GM12878 (cell line): ENCODE measurements at regions not wholly inside any gene's neighbourhood (a gene's known extent, or its start where the extent isn't known, plus 50 kb on each side); places are given as distances from the start of the nearest gene placed in this dataset.

Experiments
- ATAC-seq: fragments of 200-7000 bp; cut with Tn5 transposase; 3 replicates; pipeline ENCODE4 v1.9.1; 2020; ENCODE audit warnings: mild to moderate bottlenecking, moderate library complexity
- BruUV-seq: library from RNA; stranded (reverse); fragments of 400-500 nt; replicated peaks from 2 replicates; lab custom pipeline; 2021; lab: Mats Ljungman, UMichigan
- CTCF ChIA-PET: fragments of 300-600 bp; sonication (Branson Sonifier 250); formaldehyde crosslinking; extraction: SDS; loops from one replicate; lab custom pipeline; 2021; ENCODE audit warnings: inconsistent platforms; lab: Yijun Ruan, JAX
- POLR2A ChIA-PET: fragments of 350-600 bp; formaldehyde crosslinking; extraction: SDS; loops from one replicate; lab custom pipeline; 2021; ENCODE audit warnings: inconsistent platforms; lab: Charles Lee
- RAD21 ChIA-PET: fragments of 300-600 bp; sonication (Branson Sonifier 250); formaldehyde crosslinking; loops from one replicate; lab custom pipeline; 2023; ENCODE audit warnings: antibody characterized with exemption; ENCODE audit not compliant: unreplicated experiment; lab: Charles Lee
- SMC1A ChIA-PET: fragments of 300-600 bp; sonication (Branson Sonifier 250); formaldehyde crosslinking; loops from one replicate; lab custom pipeline; 2023; ENCODE audit not compliant: unreplicated experiment, uncharacterized antibody; lab: Charles Lee
- DNase-seq: peaks from one replicate; pipeline ENCODE4 v3.0.0-alpha.2; 2011; ENCODE audit warnings: low read depth, low spot score
- FAIRE-seq: peaks from 3 replicates; lab custom pipeline; 2011; peaks lifted over from hg19 to GRCh38; lab: Jason Lieb, UNC
- H2AFZ ChIP-seq: 2 replicates; pipeline ENCODE4 v1.6.0; 2011; ENCODE audit warnings: low read depth, low read length, control low read depth; ENCODE audit not compliant: control insufficient read depth
- H3K27ac ChIP-seq: 2 replicates; pipeline ENCODE4 v1.5.1; 2011; ENCODE audit warnings: control low read depth; ENCODE audit not compliant: control insufficient read depth, insufficient read depth
- H3K27me3 ChIP-seq, 2 experiments: replicated peaks in 1 of 2; 2 replicates each; pipeline versions ENCODE4 v1.6.0 to v1.6.1; 2011; ENCODE audit warnings: low read length in 1 of 2; ENCODE audit not compliant: control insufficient read depth in 2 of 2, insufficient read depth in 2 of 2
- H3K36me3 ChIP-seq, 2 experiments: 2 replicates each; pipeline ENCODE4 v1.5.1; 2011; ENCODE audit warnings: low read length in 1 of 2; ENCODE audit not compliant: control insufficient read depth in 2 of 2, insufficient read depth in 2 of 2
- H3K4me1 ChIP-seq: 2 replicates; pipeline ENCODE4 v1.6.1; 2011; ENCODE audit warnings: mild to moderate bottlenecking, low read length, moderate library complexity, mixed read lengths; ENCODE audit not compliant: control insufficient read depth, insufficient read depth
- H3K4me2 ChIP-seq: 2 replicates; pipeline ENCODE4 v1.6.0; 2011; ENCODE audit warnings: control low read depth; ENCODE audit not compliant: control insufficient read depth, insufficient read depth
- H3K4me3 ChIP-seq: fragments of 200-600 bp; sonication (generic); 2 replicates; pipeline ENCODE4 v1.5.1; 2016
- H3K79me2 ChIP-seq: 2 replicates; pipeline ENCODE4 v1.6.0; 2011; ENCODE audit warnings: low read length; ENCODE audit not compliant: control insufficient read depth, insufficient read depth
- H3K9ac ChIP-seq: 2 replicates; pipeline ENCODE4 v1.8.0; 2011; ENCODE audit warnings: low read length, control low read depth, mixed read lengths; ENCODE audit not compliant: control insufficient read depth, insufficient read depth
- H3K9me3 ChIP-seq: replicated peaks from 3 replicates; pipeline ENCODE4 v1.5.1; 2011; ENCODE audit warnings: mild to moderate bottlenecking, low read length; ENCODE audit not compliant: control insufficient read depth, insufficient read depth
- H4K20me1 ChIP-seq: 2 replicates; pipeline ENCODE4 v1.6.0; 2011; ENCODE audit not compliant: control insufficient read depth, insufficient read depth
- ATF7 ChIP-seq: fragments of 450-650 bp; IDR thresholded peaks from 2 replicates; pipeline ENCODE4 v1.6.1; 2016; ENCODE audit warnings: low read depth, mild to moderate bottlenecking
- CHD2 ChIP-seq: IDR thresholded peaks from 2 replicates; pipeline ENCODE4 v1.6.1; 2011; ENCODE audit warnings: low read depth, low read length, improper control_type of control experiment, borderline replicate concordance
- DPF2 ChIP-seq: fragments of 450-650 bp; IDR thresholded peaks from 2 replicates; pipeline ENCODE4 v1.6.1; 2017; ENCODE audit warnings: mild to moderate bottlenecking
- EED ChIP-seq: sonication (generic); IDR thresholded peaks from 2 replicates; pipeline ENCODE4 v1.6.1; 2016; ENCODE audit warnings: antibody characterized with exemption, low read depth
- KLF5 ChIP-seq: fragments of 450-650 bp; IDR thresholded peaks from 2 replicates; pipeline ENCODE4 v1.6.1; 2014; ENCODE audit warnings: mild to moderate bottlenecking; ENCODE audit not compliant: partially characterized antibody
- WGBS: methylation state at CpG from one replicate; pipeline ENCODE4 v1.1.6; 2016; ENCODE audit warnings: low lambda C conversion rate; ENCODE audit not compliant: insufficient replicate concordance, insufficient coverage; ENCODE audit errors: missing lambda C conversion rate; 5-methylcytosine and 5-hydroxymethylcytosine counted together
- in situ Hi-C: fragments of 300-500 bp; cut with MboI; formaldehyde crosslinking; loops from 9 replicates; pipeline ENCODE4 v1.14.3; 2018; ENCODE audit warnings: mixed read lengths
- intact Hi-C: fragments of 100-400 bp; cut with micrococcal nuclease; formaldehyde crosslinking; loops from one replicate; pipeline ENCODE4 v1.14.2; 2022; ENCODE audit not compliant: unreplicated experiment
- TF ChIP-seq, protein P1 (sequence below), 3 experiments: IDR thresholded peaks in 2 of 3; conservative IDR thresholded peaks in 1 of 3; 2 replicates each; pipeline ENCODE4 v1.5.1; 2011; ENCODE audit warnings: low read depth in 3 of 3, low read length in 3 of 3, mild to moderate bottlenecking in 3 of 3, control low read depth in 2 of 3, moderate library complexity in 2 of 3, inconsistent platforms in 1 of 3, mixed read lengths in 1 of 3; ENCODE audit not compliant: control insufficient read depth in 2 of 3, insufficient read depth in 1 of 3; ENCODE audit errors: extremely low read depth in 1 of 3

DNA sequence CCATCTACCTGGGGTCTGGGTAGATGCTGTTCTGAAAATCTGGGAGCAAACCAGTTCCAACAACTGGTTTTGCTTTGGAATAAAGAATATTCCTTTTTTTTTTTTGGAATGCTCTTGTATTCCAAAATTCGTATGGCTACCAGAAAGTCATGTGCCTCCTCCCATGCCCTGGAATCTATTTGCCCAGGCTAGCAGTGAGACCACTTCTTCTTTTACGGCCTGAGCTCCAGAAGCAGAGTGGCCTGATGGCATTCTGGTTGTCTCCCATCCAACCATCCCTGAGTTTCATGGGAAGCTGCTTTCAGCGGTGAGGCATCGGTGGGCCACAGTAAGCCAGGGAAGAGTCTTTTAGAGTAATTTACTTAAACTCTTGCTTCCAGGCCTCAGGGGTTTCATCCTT is 113.4 kb upstream of the RAB4A start:
- Histone ChIP-seq H3K27me3 (no peaks in the 10 kb centered on the region; a peak in 1 of 4 replicates), H3K79me2 (no peaks in the 10 kb centered on the region), H3K4me1 (no peaks in the 10 kb centered on the region; the same call in 1 of the 2 replicates), H3K4me3 (no peak overlapping the region), H3K4me2 (no peak overlapping the region), H3K36me3 (no peaks in the 10 kb centered on the region), H4K20me1 (no peaks in the 10 kb centered on the region), H3K27ac (no peak overlapping the region), H2AFZ (no peak overlapping the region), H3K9ac (no peak overlapping the region), H3K9me3 (no peaks in the 10 kb centered on the region)
- WGBS, result 43% methylated on average over 4 of the region's 4 CpGs
- RAD21 ChIA-PET, result no interaction called here
- intact Hi-C loops (no loop called here), in situ Hi-C loops (no loop called here)
- SMC1A ChIA-PET, result no interaction called here
- DNase-seq, result no peak
- CTCF ChIA-PET, result interaction anchor here (0.5 kb wide), 1 partner anchor 10 kb away, joined by 3 read pairs; no protein-coding TSS in a partner anchor
- no peak for TF ChIP-seq CHD2
- no peak for TF ChIP-seq KLF5
- TF ChIP-seq EED, result no peak
- TF ChIP-seq, protein P1, sequence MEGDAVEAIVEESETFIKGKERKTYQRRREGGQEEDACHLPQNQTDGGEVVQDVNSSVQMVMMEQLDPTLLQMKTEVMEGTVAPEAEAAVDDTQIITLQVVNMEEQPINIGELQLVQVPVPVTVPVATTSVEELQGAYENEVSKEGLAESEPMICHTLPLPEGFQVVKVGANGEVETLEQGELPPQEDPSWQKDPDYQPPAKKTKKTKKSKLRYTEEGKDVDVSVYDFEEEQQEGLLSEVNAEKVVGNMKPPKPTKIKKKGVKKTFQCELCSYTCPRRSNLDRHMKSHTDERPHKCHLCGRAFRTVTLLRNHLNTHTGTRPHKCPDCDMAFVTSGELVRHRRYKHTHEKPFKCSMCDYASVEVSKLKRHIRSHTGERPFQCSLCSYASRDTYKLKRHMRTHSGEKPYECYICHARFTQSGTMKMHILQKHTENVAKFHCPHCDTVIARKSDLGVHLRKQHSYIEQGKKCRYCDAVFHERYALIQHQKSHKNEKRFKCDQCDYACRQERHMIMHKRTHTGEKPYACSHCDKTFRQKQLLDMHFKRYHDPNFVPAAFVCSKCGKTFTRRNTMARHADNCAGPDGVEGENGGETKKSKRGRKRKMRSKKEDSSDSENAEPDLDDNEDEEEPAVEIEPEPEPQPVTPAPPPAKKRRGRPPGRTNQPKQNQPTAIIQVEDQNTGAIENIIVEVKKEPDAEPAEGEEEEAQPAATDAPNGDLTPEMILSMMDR (IDR thresholded peaks at IDR 0.05 in 2 of 3, conservative IDR thresholded peaks at IDR 0.05 in 1 of 3; ENCODE audit: control insufficient read depth in 2 of 3, extremely low read depth in 1 of 3, insufficient read depth in 1 of 3, low read depth in 3 of 3, low read length in 3 of 3), result no peak
- TF ChIP-seq ATF7, result no peak
- TF ChIP-seq DPF2, result no peak
- no peak for FAIRE-seq
- POLR2A ChIA-PET, result no interaction called here
- no TSS peak for BruUV-seq
- ATAC-seq, result no peak
